Esophagus muscularis mucosa (tissue), 3 donors: ENCODE measurements at regions not wholly inside any gene's neighbourhood (a gene's known extent, or its start where the extent isn't known, plus 50 kb on each side); places are given as distances from the start of the nearest gene placed in this dataset.

Experiments used
- POLR2A ChIP-seq: fragments of 450-650 bp; IDR thresholded peaks from one replicate; pipeline ENCODE4 v1.6.1; 2017; ENCODE audit warnings: antibody characterized with exemption, moderate library complexity, mild to moderate bottlenecking, low read depth
- TF ChIP-seq, protein P1 (sequence below), 3 experiments: fragments of 200-600 bp in 2 of 3; fragments of 450-650 bp in 1 of 3; sonication (generic) in 2 of 3; IDR thresholded peaks; one replicate each; pipeline ENCODE4 v1.5.1; 2017 to 2019; ENCODE audit warnings: antibody characterized with exemption in 3 of 3, mild to moderate bottlenecking in 2 of 3, moderate library complexity in 1 of 3

DNA sequence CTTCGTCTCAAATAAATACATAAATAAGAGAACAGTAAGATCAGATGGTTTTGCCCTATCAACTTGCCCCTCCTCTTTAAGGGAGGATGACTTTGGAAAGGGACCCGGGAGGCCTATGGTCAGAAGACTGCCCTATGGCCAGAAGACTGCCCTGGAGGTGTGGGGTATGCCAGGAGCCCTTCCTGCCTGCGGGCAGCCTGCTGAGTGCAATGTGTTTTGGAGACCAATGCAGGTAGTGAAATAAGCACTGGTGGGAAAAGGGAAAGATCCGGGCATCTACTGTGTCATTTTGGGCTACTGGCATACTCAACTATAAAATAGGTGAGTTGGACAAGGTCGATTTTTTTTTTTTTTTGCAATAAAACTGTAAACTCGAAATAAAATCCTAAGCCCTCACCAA, 129.8 kb upstream of the SLC34A2 start:
- TF ChIP-seq, protein P1, sequence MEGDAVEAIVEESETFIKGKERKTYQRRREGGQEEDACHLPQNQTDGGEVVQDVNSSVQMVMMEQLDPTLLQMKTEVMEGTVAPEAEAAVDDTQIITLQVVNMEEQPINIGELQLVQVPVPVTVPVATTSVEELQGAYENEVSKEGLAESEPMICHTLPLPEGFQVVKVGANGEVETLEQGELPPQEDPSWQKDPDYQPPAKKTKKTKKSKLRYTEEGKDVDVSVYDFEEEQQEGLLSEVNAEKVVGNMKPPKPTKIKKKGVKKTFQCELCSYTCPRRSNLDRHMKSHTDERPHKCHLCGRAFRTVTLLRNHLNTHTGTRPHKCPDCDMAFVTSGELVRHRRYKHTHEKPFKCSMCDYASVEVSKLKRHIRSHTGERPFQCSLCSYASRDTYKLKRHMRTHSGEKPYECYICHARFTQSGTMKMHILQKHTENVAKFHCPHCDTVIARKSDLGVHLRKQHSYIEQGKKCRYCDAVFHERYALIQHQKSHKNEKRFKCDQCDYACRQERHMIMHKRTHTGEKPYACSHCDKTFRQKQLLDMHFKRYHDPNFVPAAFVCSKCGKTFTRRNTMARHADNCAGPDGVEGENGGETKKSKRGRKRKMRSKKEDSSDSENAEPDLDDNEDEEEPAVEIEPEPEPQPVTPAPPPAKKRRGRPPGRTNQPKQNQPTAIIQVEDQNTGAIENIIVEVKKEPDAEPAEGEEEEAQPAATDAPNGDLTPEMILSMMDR (IDR thresholded peaks at IDR 0.05), result no peak
- TF ChIP-seq POLR2A, result no peak
